Peyer's patch (tissue), 4 donors: ENCODE measurements at regions not wholly inside any gene's neighbourhood (a gene's known extent, or its start where the extent isn't known, plus 50 kb on each side); places are given as distances from the start of the nearest gene placed in this dataset.

ENCODE experiments used
- DNase-seq, 3 donors: peaks; one replicate each; pipeline ENCODE4 v3.0.0-alpha.2; 2017 to 2019
- H3K27ac ChIP-seq, 4 donors: fragments of 200-600 bp; sonication (generic); one replicate each; pipeline ENCODE4 v1.5.1; 2016 to 2019
- H3K27me3 ChIP-seq, 2 donors: fragments of 200-600 bp; sonication (generic); one replicate each; pipeline ENCODE4 v1.5.1; 2019
- H3K36me3 ChIP-seq, 3 donors: fragments of 200-600 bp; sonication (generic); one replicate each; pipeline ENCODE4 v1.5.1; 2016 to 2019
- H3K4me1 ChIP-seq, 4 donors: fragments of 200-600 bp; sonication (generic); one replicate each; pipeline ENCODE4 v1.5.1; 2016 to 2019
- H3K4me3 ChIP-seq, 4 donors: fragments of 200-600 bp; sonication (generic); 1 replicate in 3 of 4; 2 replicates in 1 of 4; pipeline ENCODE4 v1.5.1; 2016 to 2019; ENCODE audit warnings: mild to moderate bottlenecking in 1 of 4
- H3K9me3 ChIP-seq, 4 donors: fragments of 200-600 bp; sonication (generic); one replicate each; pipeline ENCODE4 v1.5.1; 2016 to 2019; ENCODE audit warnings: mild to moderate bottlenecking in 1 of 4
- CTCF ChIP-seq, 6 experiments: fragments of 450-650 bp in 4 of 6; fragments of 200-600 bp in 2 of 6; sonication (generic) in 1 of 6; IDR thresholded peaks; one replicate each; pipeline ENCODE4 v1.5.1; 2017 to 2019; ENCODE audit warnings: antibody characterized with exemption in 6 of 6, mild to moderate bottlenecking in 3 of 6, moderate library complexity in 1 of 6
- POLR2A ChIP-seq, 2 donors: fragments of 450-650 bp; IDR thresholded peaks; one replicate each; pipeline ENCODE4 v1.5.1; 2017; ENCODE audit warnings: antibody characterized with exemption in 2 of 2, mild to moderate bottlenecking in 2 of 2, moderate library complexity in 2 of 2

DNA sequence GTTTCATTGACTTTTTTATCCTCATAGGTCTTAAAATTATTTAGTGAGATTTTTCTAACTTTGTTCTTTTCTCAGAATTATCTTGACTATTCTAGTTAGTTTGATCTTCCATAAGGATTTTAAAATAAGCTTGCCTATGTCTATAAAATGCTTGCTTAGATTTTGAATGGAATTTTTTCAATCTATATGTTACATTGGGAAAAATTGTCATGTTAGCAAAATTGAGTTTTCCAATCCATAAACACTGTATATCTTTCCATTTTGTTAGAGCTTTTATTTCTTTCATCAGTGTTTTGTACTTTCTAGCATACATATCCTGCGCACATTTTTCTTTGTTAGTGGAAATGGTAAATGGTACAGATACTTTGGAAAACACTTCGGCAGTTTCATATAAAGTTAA, 312.9 kb downstream of the PDHA2 start:
- no peak overlapping the region for H3K4me3 ChIP-seq
- no peaks in the 10 kb centered on the region for H3K27me3 ChIP-seq
- DNase-seq: no peak
- H3K4me1 ChIP-seq: no peaks in the 10 kb centered on the region
- no peaks in the 10 kb centered on the region for H3K36me3 ChIP-seq
- TF ChIP-seq POLR2A (IDR thresholded peaks at IDR 0.05): no peak
- no peak for TF ChIP-seq CTCF (IDR thresholded peaks at IDR 0.05)
- H3K9me3 ChIP-seq: no peaks in the 10 kb centered on the region
- no peak overlapping the region for H3K27ac ChIP-seq

DNA sequence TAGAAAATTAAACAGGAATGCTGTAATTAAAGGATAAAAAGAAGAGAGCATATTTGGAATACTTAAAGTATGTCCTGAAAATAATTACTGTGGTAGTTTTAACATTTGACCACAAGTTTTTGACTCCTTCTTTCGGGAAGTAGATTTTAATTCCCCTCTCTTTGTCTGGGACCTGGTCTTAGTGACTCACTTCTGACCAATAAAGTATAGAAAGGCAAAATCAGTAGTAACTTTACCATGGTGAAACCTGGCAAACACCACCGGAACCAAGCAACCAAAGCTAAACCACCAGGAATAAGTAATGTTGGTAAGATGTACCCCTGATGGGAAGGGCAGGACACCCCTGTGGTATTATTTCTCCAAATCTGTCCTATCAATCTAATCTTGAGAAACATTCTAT, 314.8 kb downstream of the PDHA2 start:
- no peak overlapping the region for H3K4me3 ChIP-seq

DNA sequence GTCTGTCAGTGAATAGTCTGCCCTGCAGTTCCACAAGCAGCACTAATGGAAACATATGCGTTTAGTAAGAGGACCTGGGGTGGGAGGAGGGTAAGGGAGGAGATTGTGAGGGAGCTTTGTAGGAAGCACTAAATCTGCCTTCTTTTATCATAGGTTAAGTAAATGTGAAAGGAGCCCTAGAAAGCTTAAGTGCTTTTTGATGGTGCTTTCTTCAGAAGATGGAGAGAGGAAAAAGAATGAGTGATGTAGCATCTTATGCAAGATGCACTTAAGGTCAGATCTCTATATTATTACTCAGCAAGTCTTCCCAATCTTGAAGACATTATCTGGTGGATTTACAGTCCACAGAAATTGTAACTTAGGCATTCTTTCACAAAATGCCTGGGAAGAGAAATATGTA, 322.7 kb downstream of the PDHA2 start:
- no peak for DNase-seq
- Histone ChIP-seq H3K27ac (no peak overlapping the region), H3K36me3 (no peaks in the 10 kb centered on the region), H3K4me1 (no peaks in the 10 kb centered on the region), H3K4me3 (no peak overlapping the region), H3K9me3 (no peaks in the 10 kb centered on the region), H3K27me3 (no peaks in the 10 kb centered on the region)
- TF ChIP-seq POLR2A (IDR thresholded peaks at IDR 0.05) (no peak), CTCF (IDR thresholded peaks at IDR 0.05) (no peak)

More for the DNA sequence above, 314.8 kb downstream of the PDHA2 start:
- no peaks in the 10 kb centered on the region for H3K4me1 ChIP-seq
- no peaks in the 10 kb centered on the region for H3K36me3 ChIP-seq
- no peaks in the 10 kb centered on the region for H3K27me3 ChIP-seq
- TF ChIP-seq POLR2A (IDR thresholded peaks at IDR 0.05): no peak
- no peak for TF ChIP-seq CTCF (IDR thresholded peaks at IDR 0.05)
- no peaks in the 10 kb centered on the region for H3K9me3 ChIP-seq
- DNase-seq: no peak
- no peak overlapping the region for H3K27ac ChIP-seq

DNA sequence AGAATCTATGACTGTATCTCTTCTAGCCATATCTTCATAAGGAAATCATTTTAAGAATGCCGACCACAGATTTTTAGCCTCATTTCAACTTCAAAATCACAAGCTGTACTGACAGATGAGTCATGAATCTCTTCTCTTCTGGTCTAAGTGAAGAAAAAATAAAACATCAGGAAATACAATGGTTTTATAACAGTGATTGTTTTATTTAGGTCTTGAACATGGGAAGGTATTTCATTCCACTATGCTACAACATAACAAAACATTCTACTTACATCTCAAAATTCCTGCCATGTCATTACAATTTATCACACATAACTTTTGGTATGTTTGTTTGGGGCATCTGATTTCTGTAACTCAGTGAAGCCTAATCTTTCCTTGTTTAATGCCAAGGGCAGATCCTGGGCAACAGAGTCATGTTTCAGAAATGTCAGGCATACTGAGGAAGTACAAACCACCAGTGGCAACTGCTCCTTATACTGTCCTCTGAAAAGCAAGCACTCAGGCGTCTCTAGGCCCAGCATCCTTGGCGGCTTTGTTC, 325.0 kb downstream of the PDHA2 start:
- H3K36me3 ChIP-seq: no peaks in the 10 kb centered on the region
- H3K9me3 ChIP-seq: no peaks in the 10 kb centered on the region
- H3K4me1 ChIP-seq: no peaks in the 10 kb centered on the region
- no peak for DNase-seq
- H3K27me3 ChIP-seq: no peaks in the 10 kb centered on the region
- no peak for TF ChIP-seq CTCF (IDR thresholded peaks at IDR 0.05)
- TF ChIP-seq POLR2A (IDR thresholded peaks at IDR 0.05): no peak
- no peak overlapping the region for H3K4me3 ChIP-seq
- no peak overlapping the region for H3K27ac ChIP-seq

DNA sequence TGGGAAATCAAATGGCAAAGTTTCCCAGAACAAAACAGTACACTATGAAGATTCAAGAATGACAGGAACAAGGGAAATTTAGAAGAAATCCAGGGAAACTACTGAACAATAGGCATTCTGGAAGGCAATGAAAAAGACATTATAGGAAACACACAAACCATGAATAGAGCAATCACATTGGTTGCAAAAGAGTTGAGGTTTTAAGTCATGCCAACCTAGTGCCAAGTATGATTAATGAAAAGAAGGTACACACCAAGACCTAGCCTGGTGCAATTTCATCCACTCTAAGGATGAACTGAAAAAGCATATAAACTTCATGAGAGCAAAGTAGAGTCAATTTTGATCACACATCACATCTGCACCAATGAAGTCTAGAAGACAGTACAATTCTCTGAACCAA, 326.9 kb downstream of the PDHA2 start:
- no peaks in the 10 kb centered on the region for H3K36me3 ChIP-seq
- H3K27ac ChIP-seq: no peak overlapping the region
- H3K27me3 ChIP-seq: no peaks in the 10 kb centered on the region
- H3K9me3 ChIP-seq: no peaks in the 10 kb centered on the region
- H3K4me1 ChIP-seq: no peaks in the 10 kb centered on the region
- no peak for TF ChIP-seq CTCF (IDR thresholded peaks at IDR 0.05)
- no peak for TF ChIP-seq POLR2A (IDR thresholded peaks at IDR 0.05)
- no peak overlapping the region for H3K4me3 ChIP-seq
- no peak for DNase-seq

DNA sequence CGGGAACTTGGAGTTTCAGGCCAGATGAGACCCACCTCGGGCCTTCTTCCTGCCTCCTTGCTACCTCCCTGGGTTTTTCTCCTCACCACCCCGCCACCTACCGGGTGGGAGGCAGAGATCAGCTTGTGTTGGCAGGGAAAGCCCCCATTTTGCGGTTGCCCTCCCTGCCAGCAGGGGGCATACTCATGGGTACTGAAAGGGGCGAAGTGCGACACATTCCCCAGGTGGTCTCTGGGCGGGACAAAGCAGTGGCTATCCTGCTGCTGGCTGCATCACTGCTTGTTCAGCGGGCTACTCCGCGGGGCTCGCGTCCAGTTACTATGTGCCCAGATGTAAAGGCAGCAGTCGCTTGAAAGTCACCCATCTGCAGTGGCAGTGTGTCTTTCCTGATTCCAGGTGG, 330.3 kb downstream of the PDHA2 start:
- no peaks in the 10 kb centered on the region for H3K9me3 ChIP-seq
- H3K4me1 ChIP-seq: no peaks in the 10 kb centered on the region
- TF ChIP-seq POLR2A (IDR thresholded peaks at IDR 0.05) (no peak), CTCF (IDR thresholded peaks at IDR 0.05) (no peak)
- no peaks in the 10 kb centered on the region for H3K27me3 ChIP-seq
- no peak overlapping the region for H3K4me3 ChIP-seq
- no peak for DNase-seq
- H3K27ac ChIP-seq: no peak overlapping the region
- H3K36me3 ChIP-seq: no peaks in the 10 kb centered on the region
